ENCODE measurements at regions not wholly inside any gene's neighbourhood (a gene's known extent, or its start where the extent isn't known, plus 50 kb on each side); places are given as distances from the start of the nearest gene placed in this dataset.

- H3K27ac ChIP-seq = no peak overlapping the region
- no peak for TF ChIP-seq CTCF (conservative IDR thresholded peaks at IDR 0.05)
These were observed 151.0 kb upstream of the HDAC9 start for GRCh38 chr7:18344536-18344935.

GRCh38 chr7:18345641-18346234, 149.8 kb upstream of the HDAC9 start:
- peak; percentile 82 for TF ChIP-seq CTCF (conservative IDR thresholded peaks at IDR 0.05)
- H3K27ac ChIP-seq = no peak overlapping the region

- TF ChIP-seq CTCF (conservative IDR thresholded peaks at IDR 0.05) = no peak
- no peak overlapping the region for H3K27ac ChIP-seq
These were observed 148.4 kb upstream of the HDAC9 start for GRCh38 chr7:18347170-18347569.

- H3K27ac ChIP-seq = no peak overlapping the region
- TF ChIP-seq CTCF (conservative IDR thresholded peaks at IDR 0.05) = no peak
These were observed 144.9 kb upstream of the HDAC9 start for GRCh38 chr7:18350678-18351077.

GRCh38 chr7:18352339-18353255, 143.0 kb upstream of the HDAC9 start:
- H3K27ac ChIP-seq = 0 out of 2 replicates have a peak overlapping the region, but pooled peaks have one; percentile 1
- TF ChIP-seq CTCF (conservative IDR thresholded peaks at IDR 0.05) = peak; percentile 77

- 0 out of 2 replicates have a peak overlapping the region, but pooled peaks have one; percentile 1 for H3K27ac ChIP-seq
- no peak for TF ChIP-seq CTCF (conservative IDR thresholded peaks at IDR 0.05)
These were observed 142.2 kb upstream of the HDAC9 start for GRCh38 chr7:18353339-18353738.
